ENCODE measurements at regions not wholly inside any gene's neighbourhood (a gene's known extent, or its start where the extent isn't known, plus 50 kb on each side); places are given as distances from the start of the nearest gene placed in this dataset.
"Not testable (repeated sequence)": the region's sequence is repeated elsewhere in the genome, so short reads cannot be mapped to it uniquely, and the experiment has no call there.

GRCh38 chr2:167843657-167844056 lies 403.7 kb downstream of the STK39 start:
- intact Hi-C loops (cut with DNase I, micrococcal nuclease) = no loop called here
- ATAC-seq (no peak), DNase-seq (no peak)
- Histone ChIP-seq H3K36me3 (ENCODE audit: low read depth) (no peaks in the 10 kb centered on the region), H3K9me3 (no peaks in the 10 kb centered on the region), H3K4me1 (ENCODE audit: low read depth) (no peaks in the 10 kb centered on the region), H3K4me3 (no peak overlapping the region)
- no peak for TF ChIP-seq CTCF (IDR thresholded peaks at IDR 0.05)

- Histone ChIP-seq H3K4me3 (no peak overlapping the region), H3K4me1 (ENCODE audit: low read depth) (no peaks in the 10 kb centered on the region), H3K36me3 (ENCODE audit: low read depth) (no peaks in the 10 kb centered on the region), H3K9me3 (no peaks in the 10 kb centered on the region)
- DNase-seq = no peak
- intact Hi-C loops (cut with DNase I, micrococcal nuclease) = no loop called here
- no peak for TF ChIP-seq CTCF (IDR thresholded peaks at IDR 0.05)
- ATAC-seq = no peak
These were observed 404.2 kb downstream of the STK39 start for GRCh38 chr2:167843217-167843616.

DNA sequence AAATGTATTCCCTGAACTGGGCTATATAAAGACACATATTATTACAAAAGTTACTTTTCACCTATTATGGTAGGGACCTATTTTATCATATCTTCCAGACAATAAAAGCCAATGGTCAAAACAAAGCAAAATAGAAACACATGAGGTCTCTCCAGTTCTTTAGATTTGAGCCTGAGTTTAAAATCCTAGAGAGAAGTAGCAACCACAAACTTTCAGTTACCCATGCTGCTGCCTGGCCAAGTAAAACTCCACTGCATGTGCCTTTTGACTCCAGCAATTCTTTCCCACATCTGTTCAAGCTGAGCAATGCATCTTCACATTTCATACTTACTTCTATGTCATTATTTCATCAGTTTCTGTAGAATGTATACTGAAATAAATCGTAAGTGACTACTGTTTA lies 405.3 kb downstream of the STK39 start:
- intact Hi-C loops (cut with DNase I, micrococcal nuclease) = no loop called here
- Histone ChIP-seq H3K36me3 (ENCODE audit: low read depth) (no peaks in the 10 kb centered on the region), H3K9me3 (no peaks in the 10 kb centered on the region), H3K4me3 (no peak overlapping the region), H3K4me1 (ENCODE audit: low read depth) (no peaks in the 10 kb centered on the region)
- no peak for ATAC-seq
- no peak for TF ChIP-seq CTCF (IDR thresholded peaks at IDR 0.05)
- no peak for DNase-seq

GRCh38 chr2:167835290-167835689 lies 412.1 kb downstream of the STK39 start:
- intact Hi-C loops (cut with DNase I, micrococcal nuclease); DNase-seq; ATAC-seq; H3K36me3 ChIP-seq (ENCODE audit: low read depth); H3K9me3 ChIP-seq; H3K4me1 ChIP-seq (ENCODE audit: low read depth); H3K4me3 ChIP-seq: not testable (repeated sequence)

DNA sequence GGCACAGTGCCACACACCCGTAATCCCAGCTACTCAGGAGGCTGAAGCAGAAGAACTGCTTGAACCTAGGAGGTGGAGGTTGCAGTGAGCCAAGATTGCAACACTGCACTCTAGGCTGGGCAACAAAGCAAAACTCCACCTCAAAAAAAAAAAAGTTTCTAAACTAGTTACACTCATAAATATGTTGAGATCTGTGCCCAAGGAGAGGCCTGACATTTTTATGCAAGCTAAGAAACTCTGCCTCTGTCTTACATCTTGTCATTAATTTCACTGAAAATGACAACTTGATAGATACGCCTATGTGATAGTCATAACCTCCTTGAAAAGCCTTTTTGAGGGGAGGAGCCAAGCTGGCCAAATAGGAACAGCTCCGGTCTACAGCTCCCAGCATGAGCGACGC lies 412.7 kb downstream of the STK39 start:
- no peak for TF ChIP-seq CTCF (IDR thresholded peaks at IDR 0.05)
- Histone ChIP-seq H3K9me3 (no peaks in the 10 kb centered on the region), H3K36me3 (ENCODE audit: low read depth) (no peaks in the 10 kb centered on the region), H3K4me1 (ENCODE audit: low read depth) (no peaks in the 10 kb centered on the region), H3K4me3 (no peak overlapping the region)
- intact Hi-C loops (cut with DNase I, micrococcal nuclease) = no loop called here
- ATAC-seq (no peak), DNase-seq (no peak)

DNA sequence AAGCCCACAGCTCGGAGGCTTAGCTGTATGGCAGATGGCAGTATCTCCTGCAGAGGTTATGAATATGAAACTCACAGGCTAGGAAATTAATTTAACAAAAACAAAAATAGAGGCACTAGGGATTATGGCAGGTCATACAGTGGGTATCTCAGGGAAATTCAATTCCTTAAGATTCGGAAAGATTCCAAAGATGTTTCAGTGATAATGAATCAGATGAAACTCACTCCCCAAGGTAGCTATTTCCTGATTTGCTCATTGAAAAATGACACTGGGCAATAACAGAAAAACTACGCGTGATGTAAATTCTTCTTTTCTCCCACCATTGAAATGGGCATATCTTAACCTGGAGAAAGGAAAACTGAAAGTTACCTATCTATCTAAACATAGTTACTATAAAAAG lies 414.1 kb downstream of the STK39 start:
- no peak for ATAC-seq
- no peaks in the 10 kb centered on the region for H3K9me3 ChIP-seq
- no peak overlapping the region for H3K4me3 ChIP-seq
- no peak for TF ChIP-seq CTCF (IDR thresholded peaks at IDR 0.05)
- no peaks in the 10 kb centered on the region for H3K4me1 ChIP-seq (ENCODE audit: low read depth)
- intact Hi-C loops (cut with DNase I, micrococcal nuclease) = no loop called here
- no peaks in the 10 kb centered on the region for H3K36me3 ChIP-seq (ENCODE audit: low read depth)
- no peak for DNase-seq

Data from mucosa of descending colon (tissue), 3 donors.